Epithelial cell of proximal tubule (primary cell): ENCODE measurements at regions not wholly inside any gene's neighbourhood (a gene's known extent, or its start where the extent isn't known, plus 50 kb on each side); places are given as distances from the start of the nearest gene placed in this dataset.

Source experiments
- DNase-seq: peaks from one replicate; pipeline ENCODE4 v3.0.0-alpha.2; 2011; ENCODE audit warnings: low read depth
- H3K4me3 ChIP-seq: 2 replicates; pipeline ENCODE4 v1.5.1; 2011; ENCODE audit warnings: low read depth, mild to moderate bottlenecking, low read length
- CTCF ChIP-seq: conservative IDR thresholded peaks from 2 replicates; pipeline ENCODE4 v1.5.1; 2012; ENCODE audit warnings: low read depth, mild to moderate bottlenecking, low read length

GRCh38 chr16:5971106-5971505, 873.5 kb upstream of the EEF2KMT start:
- TF ChIP-seq CTCF: no peak
- H3K4me3 ChIP-seq: no peak overlapping the region
- DNase-seq: no peak

GRCh38 chr16:5966004-5966403, 868.4 kb upstream of the EEF2KMT start:
- H3K4me3 ChIP-seq: no peak overlapping the region
- no peak for TF ChIP-seq CTCF
- DNase-seq: no peak

GRCh38 chr16:5965321-5965720, 867.7 kb upstream of the EEF2KMT start:
- no peak for DNase-seq
- H3K4me3 ChIP-seq: no peak overlapping the region
- TF ChIP-seq CTCF: no peak

GRCh38 chr16:5951486-5951885, 853.9 kb upstream of the EEF2KMT start:
- TF ChIP-seq CTCF: no peak
- no peak for DNase-seq

GRCh38 chr16:5944971-5945370, 847.4 kb upstream of the EEF2KMT start:
- peak; percentile 3 for DNase-seq
- H3K4me3 ChIP-seq: no peak overlapping the region
- TF ChIP-seq CTCF: no peak

More at GRCh38 chr16:5951486-5951885, 853.9 kb upstream of the EEF2KMT start:
- H3K4me3 ChIP-seq: no peak overlapping the region

- TF ChIP-seq CTCF: no peak
- no peak overlapping the region for H3K4me3 ChIP-seq
- no peak for DNase-seq
Observed at GRCh38 chr16:5938607-5939006, 841.0 kb upstream of the EEF2KMT start.

GRCh38 chr16:5932906-5933305, 835.3 kb upstream of the EEF2KMT start:
- no peak for TF ChIP-seq CTCF

More at GRCh38 chr16:5932906-5933305, 835.3 kb upstream of the EEF2KMT start:
- H3K4me3 ChIP-seq: no peak overlapping the region
- DNase-seq: no peak
